H1 (cell line): ENCODE measurements at regions not wholly inside any gene's neighbourhood (a gene's known extent, or its start where the extent isn't known, plus 50 kb on each side); places are given as distances from the start of the nearest gene placed in this dataset.

Experiments
- CHD1 ChIP-seq: IDR thresholded peaks from 2 replicates; pipeline ENCODE4 v1.6.1; 2012; ENCODE audit warnings: low read depth, low read length, improper control_type of control experiment
- CHD7 ChIP-seq: fragments of 300-600 bp; sonication (generic); IDR thresholded peaks from 2 replicates; pipeline ENCODE4 v1.7.1; 2012; ENCODE audit warnings: low read length, moderate library complexity, mild to moderate bottlenecking, inconsistent platforms; ENCODE audit not compliant: insufficient replicate concordance
- NANOG ChIP-seq: IDR thresholded peaks from 2 replicates; pipeline ENCODE4 v1.6.1; 2011; ENCODE audit warnings: low read length, low read depth, mild to moderate bottlenecking, inconsistent platforms; ENCODE audit not compliant: insufficient read depth, poor library complexity, severe bottlenecking
- RAD21 ChIP-seq, 2 experiments: IDR thresholded peaks in 1 of 2; conservative IDR thresholded peaks in 1 of 2; 2 replicates each; pipeline ENCODE4 v1.6.1; 2011; ENCODE audit warnings: low read depth in 2 of 2, low read length in 2 of 2, improper control_type of control experiment in 1 of 2, inconsistent platforms in 1 of 2, mild to moderate bottlenecking in 1 of 2, moderate library complexity in 1 of 2
- SP4 ChIP-seq: IDR thresholded peaks from 2 replicates; pipeline ENCODE4 v1.6.1; 2012; ENCODE audit warnings: low read length, inconsistent platforms
- SRF ChIP-seq: IDR thresholded peaks from 2 replicates; pipeline ENCODE4 v1.6.1; 2011; ENCODE audit warnings: mild to moderate bottlenecking, low read depth, low read length, moderate library complexity
- TCF12 ChIP-seq: IDR thresholded peaks from 2 replicates; pipeline ENCODE4 v1.6.1; 2011; ENCODE audit warnings: low read depth, mild to moderate bottlenecking, low read length
- ZNF274 ChIP-seq: IDR thresholded peaks from 2 replicates; pipeline ENCODE4 v1.7.0; 2012; ENCODE audit warnings: low read length, borderline replicate concordance; ENCODE audit errors: extremely low read depth

GRCh38 chrX:5449323-5449722 lies 779.3 kb downstream of the NLGN4X start (continued):
- TF ChIP-seq CHD7 (no peak), CHD1 (no peak), NANOG (no peak), TCF12 (no peak), SP4 (no peak), RAD21 (IDR thresholded peaks at IDR 0.05 in 1 of 2, conservative IDR thresholded peaks at IDR 0.05 in 1 of 2; ENCODE audit: low read depth in 2 of 2, low read length in 2 of 2) (no peak), ZNF274 (no peak), SRF (no peak)
- TF ChIP-seq, all 59 proteins: peak for 0
